ENCODE measurements at regions not wholly inside any gene's neighbourhood (a gene's known extent, or its start where the extent isn't known, plus 50 kb on each side); places are given as distances from the start of the nearest gene placed in this dataset.

- DNase-seq: no peak
These were observed 87.4 kb upstream of the CD180 start for GRCh38 chr5:67283988-67284487.

- DNase-seq: no peak
These were observed 86.8 kb upstream of the CD180 start for GRCh38 chr5:67283275-67283987.

- no peak for DNase-seq
These were observed 85.3 kb upstream of the CD180 start for GRCh38 chr5:67281874-67282273.

GRCh38 chr5:67273689-67274356, 77.2 kb upstream of the CD180 start:
- DNase-seq: no peak

- no peak for DNase-seq
These were observed 76.0 kb upstream of the CD180 start for GRCh38 chr5:67272453-67273130.

GRCh38 chr5:67268231-67269021, 71.8 kb upstream of the CD180 start:
- DNase-seq: no peak

GRCh38 chr5:67267512-67268216, 71.1 kb upstream of the CD180 start:
- DNase-seq: no peak

- DNase-seq: no peak
These were observed 70.2 kb upstream of the CD180 start for GRCh38 chr5:67266654-67267350.

- DNase-seq: no peak
These were observed 69.4 kb upstream of the CD180 start for GRCh38 chr5:67265951-67266350.

GRCh38 chr5:67263656-67264408, 67.2 kb upstream of the CD180 start:
- no peak for DNase-seq

- no peak for DNase-seq
These were observed 66.4 kb upstream of the CD180 start for GRCh38 chr5:67262956-67263355.

- no peak for DNase-seq
These were observed 65.6 kb upstream of the CD180 start for GRCh38 chr5:67262206-67262605.

- DNase-seq: no peak
These were observed 63.1 kb upstream of the CD180 start for GRCh38 chr5:67259548-67260215.

- DNase-seq: no peak
These were observed 60.9 kb upstream of the CD180 start for GRCh38 chr5:67257500-67257899.

- no peak for DNase-seq
These were observed 60.5 kb upstream of the CD180 start for GRCh38 chr5:67257077-67257476.

- no peak for DNase-seq
These were observed 59.3 kb upstream of the CD180 start for GRCh38 chr5:67255881-67256280.

- no peak for DNase-seq
These were observed 57.3 kb upstream of the CD180 start for GRCh38 chr5:67253911-67254310.

GRCh38 chr5:67249590-67249895, 52.9 kb upstream of the CD180 start:
- no peak for DNase-seq

GRCh38 chr5:67248703-67249589, 52.3 kb upstream of the CD180 start:
- no peak for DNase-seq
